IMR-90 (cell line): ENCODE measurements at regions not wholly inside any gene's neighbourhood (a gene's known extent, or its start where the extent isn't known, plus 50 kb on each side); places are given as distances from the start of the nearest gene placed in this dataset.

ENCODE experiments used
- ATAC-seq: fragments of 200-7000 bp; cut with Tn5 transposase; 2 replicates; pipeline ENCODE4 v1.9.1; 2020; ENCODE audit warnings: low read depth, mild to moderate bottlenecking, moderate library complexity
- BruUV-seq: library from RNA; stranded (reverse); fragments of 400-500 nt; replicated peaks from 2 replicates; lab custom pipeline; 2021; lab: Mats Ljungman, UMichigan
- CTCF ChIA-PET: fragments of 300-600 bp; formaldehyde crosslinking; extraction: SDS; loops from one replicate; lab custom pipeline; 2021; ENCODE audit warnings: antibody characterized with exemption; lab: Yijun Ruan, JAX
- POLR2A ChIA-PET: fragments of 300-600 bp; sonication (Branson Sonifier 250); formaldehyde crosslinking; loops from one replicate; lab custom pipeline; 2022; ENCODE audit warnings: antibody characterized with exemption; ENCODE audit not compliant: unreplicated experiment; lab: Charles Lee
- DNase-seq: peaks from one replicate; pipeline ENCODE4 v3.0.0; 2013
- H2AFZ ChIP-seq: replicated peaks from 2 replicates; pipeline ENCODE3; 2013; ENCODE audit warnings: low read length, mild to moderate bottlenecking; ENCODE audit not compliant: poor library complexity
- H2AK5ac ChIP-seq: 2 replicates; pipeline ENCODE4 v1.6.1; 2013; ENCODE audit warnings: low read depth, low read length, inconsistent platforms
- H2AK9ac ChIP-seq: replicated peaks from 2 replicates; pipeline ENCODE3; 2013; ENCODE audit warnings: mild to moderate bottlenecking, low read depth, low read length, moderate library complexity; ENCODE audit not compliant: poor library complexity
- H2BK120ac ChIP-seq: 2 replicates; pipeline ENCODE4 v1.6.1; 2013; ENCODE audit warnings: low read depth, low read length, inconsistent platforms
- H2BK15ac ChIP-seq: 3 replicates; pipeline ENCODE4 v1.6.1; 2013; ENCODE audit warnings: low read depth, low read length, inconsistent platforms
- H2BK20ac ChIP-seq: 2 replicates; pipeline ENCODE4 v1.6.1; 2013; ENCODE audit warnings: low read depth, mild to moderate bottlenecking, inconsistent platforms, low read length, moderate library complexity
- H2BK5ac ChIP-seq: 2 replicates; pipeline ENCODE4 v1.6.1; 2013; ENCODE audit warnings: mild to moderate bottlenecking, low read depth, low read length, inconsistent platforms; ENCODE audit not compliant: poor library complexity, severe bottlenecking
- H3K14ac ChIP-seq: replicated peaks from 2 replicates; pipeline ENCODE4 v1.6.1; 2013; ENCODE audit warnings: low read depth, low read length, inconsistent platforms
- H3K18ac ChIP-seq: 2 replicates; pipeline ENCODE4 v1.6.1; 2013; ENCODE audit warnings: low read depth, low read length, control low read depth
- H3K23ac ChIP-seq: 2 replicates; pipeline ENCODE4 v1.6.1; 2013; ENCODE audit warnings: low read depth, low read length, inconsistent platforms
- H3K27ac ChIP-seq: 2 replicates; pipeline ENCODE4 v1.5.1; 2013; ENCODE audit warnings: mild to moderate bottlenecking, control low read depth, low read length; ENCODE audit not compliant: insufficient read depth
- H3K27me3 ChIP-seq: 2 replicates; pipeline ENCODE4 v1.6.1; 2013; ENCODE audit warnings: low read length; ENCODE audit not compliant: control insufficient read depth, insufficient read depth
- H3K36me3 ChIP-seq: 2 replicates; pipeline ENCODE4 v1.6.1; 2013; ENCODE audit warnings: low read length, mixed read lengths; ENCODE audit not compliant: control insufficient read depth, insufficient read depth
- H3K4ac ChIP-seq: 2 replicates; pipeline ENCODE4 v1.6.1; 2013; ENCODE audit warnings: low read depth, low read length, inconsistent platforms
- H3K4me1 ChIP-seq: 2 replicates; pipeline ENCODE4 v1.6.1; 2013; ENCODE audit warnings: low read length, mixed read lengths; ENCODE audit not compliant: control insufficient read depth, insufficient read depth
- H3K4me2 ChIP-seq: 2 replicates; pipeline ENCODE4 v1.6.1; 2013; ENCODE audit warnings: low read depth, mild to moderate bottlenecking, control low read depth, low read length, moderate library complexity
- H3K4me3 ChIP-seq: 2 replicates; pipeline ENCODE4 v1.5.1; 2013; ENCODE audit warnings: low read depth, mild to moderate bottlenecking, control low read depth, low read length, moderate library complexity; ENCODE audit not compliant: insufficient read depth
- H3K56ac ChIP-seq: 2 replicates; pipeline ENCODE4 v1.6.1; 2013; ENCODE audit warnings: low read length, inconsistent platforms; ENCODE audit not compliant: insufficient read depth; ENCODE audit errors: extremely low read depth
- H3K79me1 ChIP-seq, 2 experiments: 2 replicates each; pipeline ENCODE4 v1.6.1; 2013; ENCODE audit warnings: low read length in 2 of 2, inconsistent platforms in 1 of 2, low read depth in 1 of 2
- H3K9ac ChIP-seq: 2 replicates; pipeline ENCODE4 v1.6.1; 2013; ENCODE audit warnings: low read depth, low read length, control low read depth
- H3K9me1 ChIP-seq: 2 replicates; pipeline ENCODE4 v1.6.1; 2013; ENCODE audit warnings: low read length, inconsistent platforms; ENCODE audit not compliant: insufficient read depth
- H3K9me3 ChIP-seq: 2 replicates; pipeline ENCODE4 v1.6.1; 2013; ENCODE audit warnings: low read length; ENCODE audit not compliant: control insufficient read depth, insufficient read depth
- H4K20me1 ChIP-seq: 2 replicates; pipeline ENCODE4 v1.6.1; 2013; ENCODE audit warnings: low read length, inconsistent platforms; ENCODE audit not compliant: insufficient read depth
- H4K5ac ChIP-seq: 2 replicates; pipeline ENCODE4 v1.6.1; 2013; ENCODE audit warnings: mild to moderate bottlenecking, low read depth, low read length, control low read depth
- H4K8ac ChIP-seq, 2 experiments: 2 replicates each; pipeline ENCODE4 v1.6.1; 2013; ENCODE audit warnings: low read depth in 2 of 2, low read length in 2 of 2, control low read depth in 1 of 2, inconsistent platforms in 1 of 2
- H4K91ac ChIP-seq: 2 replicates; pipeline ENCODE4 v1.6.1; 2013; ENCODE audit warnings: low read depth, low read length, inconsistent platforms; ENCODE audit not compliant: insufficient read depth
- BHLHE40 ChIP-seq: fragments of 150-350 bp; IDR thresholded peaks from 2 replicates; pipeline ENCODE4 v1.6.1; 2016; ENCODE audit warnings: mild to moderate bottlenecking, low read depth, low read length
- CEBPB ChIP-seq: IDR thresholded peaks from 2 replicates; pipeline ENCODE4 v1.6.1; 2012; ENCODE audit warnings: low read depth, low read length, improper control_type of control experiment
- CHD1 ChIP-seq: IDR thresholded peaks from 2 replicates; pipeline ENCODE4 v1.6.1; 2012; ENCODE audit warnings: low read depth, low read length, improper control_type of control experiment
- FOS ChIP-seq: fragments of 150-350 bp; IDR thresholded peaks from 2 replicates; pipeline ENCODE4 v1.6.1; 2016; ENCODE audit warnings: low read depth, low read length
- MAFK ChIP-seq: IDR thresholded peaks from 2 replicates; pipeline ENCODE4 v1.6.1; 2012; ENCODE audit warnings: low read depth, low read length, improper control_type of control experiment
- MAZ ChIP-seq: IDR thresholded peaks from 2 replicates; pipeline ENCODE4 v1.6.1; 2012; ENCODE audit warnings: low read depth, mild to moderate bottlenecking, low read length, improper control_type of control experiment, moderate library complexity, borderline replicate concordance
- MXI1 ChIP-seq: IDR thresholded peaks from 2 replicates; pipeline ENCODE4 v1.6.1; 2012; ENCODE audit warnings: low read depth, mild to moderate bottlenecking, low read length, moderate library complexity, borderline replicate concordance
- NFE2L2 ChIP-seq: fragments of 150-350 bp; IDR thresholded peaks from 2 replicates; pipeline ENCODE4 v1.6.1; 2016; ENCODE audit warnings: low read depth, mild to moderate bottlenecking, low read length
- POLR2A ChIP-seq: IDR thresholded peaks from 2 replicates; pipeline ENCODE4 v1.6.1; 2012; ENCODE audit warnings: mild to moderate bottlenecking, low read depth, low read length
- RFX5 ChIP-seq: IDR thresholded peaks from 2 replicates; pipeline ENCODE4 v1.8.0; 2012; ENCODE audit warnings: low read depth, mild to moderate bottlenecking, low read length, moderate library complexity
- SMC3 ChIP-seq: fragments of 150-350 bp; IDR thresholded peaks from 2 replicates; pipeline ENCODE4 v1.6.1; 2016; ENCODE audit warnings: low read depth, mild to moderate bottlenecking, antibody characterized with exemption, low read length, moderate library complexity
- WGBS, 2 experiments: methylation state at CpG; one replicate each; pipeline versions ENCODE4 v1.1.5 to v1.1.7; 2013; ENCODE audit warnings: missing lambda C conversion rate in 2 of 2; ENCODE audit not compliant: insufficient read length in 1 of 2; ENCODE audit errors: extremely low coverage in 2 of 2; 5-methylcytosine and 5-hydroxymethylcytosine counted together
- dilution Hi-C: fragments of 300-500 bp; cut with HindIII; formaldehyde crosslinking; loops from one replicate; pipeline ENCODE4 v1.14.3; 2018; ENCODE audit warnings: low sequenced_read_pairs; ENCODE audit not compliant: unreplicated experiment
- in situ Hi-C: fragments of 300-500 bp; cut with MboI; formaldehyde crosslinking; loops from 3 replicates; pipeline ENCODE4 v1.14.3; 2019; ENCODE audit warnings: low sequenced_read_pairs, inconsistent platforms, mixed read lengths
- intact Hi-C: fragments of 100-400 bp; cut with micrococcal nuclease; formaldehyde crosslinking; loops from 2 replicates; pipeline ENCODE4 v1.10.0; 2022
- TF ChIP-seq, protein P1 (sequence below): conservative IDR thresholded peaks from 2 replicates; pipeline ENCODE4 v1.5.1; 2012; ENCODE audit warnings: mild to moderate bottlenecking, low read depth, low read length, improper control_type of control experiment

DNA sequence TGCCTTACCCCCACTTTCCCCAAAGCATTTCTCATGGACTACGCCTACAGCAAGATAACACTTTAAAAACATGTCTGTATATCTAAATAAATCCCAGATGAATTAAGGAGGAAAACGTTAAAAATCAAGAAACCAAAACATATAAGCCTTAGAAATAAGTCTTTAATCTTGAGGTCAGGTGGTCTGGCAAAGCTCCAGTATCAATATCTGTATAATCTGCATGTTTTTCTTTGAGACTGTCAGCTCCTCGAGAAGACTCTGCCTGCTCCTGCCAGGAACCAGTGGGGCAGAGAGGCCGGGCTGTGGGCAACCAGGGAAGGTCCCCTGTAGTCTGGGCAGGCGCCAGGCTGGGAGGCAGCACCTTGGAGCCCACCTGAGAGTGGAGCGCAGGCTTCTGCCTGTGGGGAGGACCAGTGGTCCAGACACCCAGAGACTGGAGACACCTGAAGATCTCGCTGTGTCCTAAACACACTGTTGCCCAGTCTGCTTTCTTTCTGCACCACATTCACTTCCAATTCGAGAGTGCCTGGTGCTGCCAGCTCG lies 291.0 kb upstream of the SOX11 start:
- no peaks in the 10 kb centered on the region for H3K4me1 ChIP-seq
- no peaks in the 10 kb centered on the region for H3K36me3 ChIP-seq
- ATAC-seq = no peak
- no peak for DNase-seq
- no peak overlapping the region for H2BK15ac ChIP-seq
- H3K9ac ChIP-seq = no peak overlapping the region
- intact Hi-C loops (no loop called here), in situ Hi-C loops (no loop called here), dilution Hi-C loops (no loop called here)
- no peak overlapping the region for H2BK120ac ChIP-seq
- no peak overlapping the region for H2AK9ac ChIP-seq
- no peak overlapping the region for H2BK20ac ChIP-seq
- no peak overlapping the region for H4K91ac ChIP-seq
- no peaks in the 10 kb centered on the region for H4K20me1 ChIP-seq
- H3K23ac ChIP-seq = no peak overlapping the region
- no peak overlapping the region for H3K4ac ChIP-seq
- ChIA-PET POLR2A (no interaction called here), CTCF (no interaction called here)
- no peak overlapping the region for H3K4me2 ChIP-seq
- no peak overlapping the region for H2AK5ac ChIP-seq
- H2BK5ac ChIP-seq = no peak overlapping the region
- no peaks in the 10 kb centered on the region for H3K79me1 ChIP-seq
- H3K27ac ChIP-seq = no peak overlapping the region
- no peak overlapping the region for H3K4me3 ChIP-seq
- no TSS peak for BruUV-seq
- H3K18ac ChIP-seq = no peak overlapping the region
- H3K9me1 ChIP-seq = no peaks in the 10 kb centered on the region
- H4K5ac ChIP-seq = no peak overlapping the region
- no peak overlapping the region for H2AFZ ChIP-seq
- no peak overlapping the region for H3K14ac ChIP-seq
- WGBS, 2 experiments = 25% methylated on average over 2 of the region's 9 CpGs; no CpG with 5 or more reads in 1 of the 2 experiments
- TF ChIP-seq CHD1 (no peak), CEBPB (no peak), NFE2L2 (no peak), FOS (no peak), MXI1 (no peak), RFX5 (no peak), MAFK (no peak), POLR2A (no peak), BHLHE40 (no peak), MAZ (no peak), SMC3 (no peak)
- TF ChIP-seq, protein P1, sequence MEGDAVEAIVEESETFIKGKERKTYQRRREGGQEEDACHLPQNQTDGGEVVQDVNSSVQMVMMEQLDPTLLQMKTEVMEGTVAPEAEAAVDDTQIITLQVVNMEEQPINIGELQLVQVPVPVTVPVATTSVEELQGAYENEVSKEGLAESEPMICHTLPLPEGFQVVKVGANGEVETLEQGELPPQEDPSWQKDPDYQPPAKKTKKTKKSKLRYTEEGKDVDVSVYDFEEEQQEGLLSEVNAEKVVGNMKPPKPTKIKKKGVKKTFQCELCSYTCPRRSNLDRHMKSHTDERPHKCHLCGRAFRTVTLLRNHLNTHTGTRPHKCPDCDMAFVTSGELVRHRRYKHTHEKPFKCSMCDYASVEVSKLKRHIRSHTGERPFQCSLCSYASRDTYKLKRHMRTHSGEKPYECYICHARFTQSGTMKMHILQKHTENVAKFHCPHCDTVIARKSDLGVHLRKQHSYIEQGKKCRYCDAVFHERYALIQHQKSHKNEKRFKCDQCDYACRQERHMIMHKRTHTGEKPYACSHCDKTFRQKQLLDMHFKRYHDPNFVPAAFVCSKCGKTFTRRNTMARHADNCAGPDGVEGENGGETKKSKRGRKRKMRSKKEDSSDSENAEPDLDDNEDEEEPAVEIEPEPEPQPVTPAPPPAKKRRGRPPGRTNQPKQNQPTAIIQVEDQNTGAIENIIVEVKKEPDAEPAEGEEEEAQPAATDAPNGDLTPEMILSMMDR = no peak
- no peaks in the 10 kb centered on the region for H3K27me3 ChIP-seq
- H4K8ac ChIP-seq = no peak overlapping the region
- H3K9me3 ChIP-seq = peaks cover 16% of the 10 kb centered on the region
- no peak overlapping the region for H3K56ac ChIP-seq
